ENCODE measurements at regions not wholly inside any gene's neighbourhood (a gene's known extent, or its start where the extent isn't known, plus 50 kb on each side); places are given as distances from the start of the nearest gene placed in this dataset.

DNA sequence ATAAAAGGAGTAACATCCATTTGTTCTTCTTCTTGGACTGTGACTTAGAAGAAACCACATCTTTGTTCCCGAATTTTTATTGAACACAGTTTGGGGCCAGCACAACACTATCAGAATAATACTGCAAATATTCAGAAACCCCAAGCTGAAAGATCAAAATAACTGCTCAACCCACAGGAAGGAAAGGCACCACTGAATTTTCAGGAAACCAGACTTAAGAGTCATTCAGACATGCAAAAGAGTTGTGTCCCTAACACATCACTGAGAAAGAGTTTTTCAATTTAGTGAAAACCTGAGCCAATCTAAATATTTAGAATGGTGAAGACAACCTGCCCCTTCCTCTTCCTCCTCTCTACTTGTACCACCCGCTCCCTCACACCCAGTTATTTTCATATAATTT is 295.0 kb upstream of the RORA start:
- TF ChIP-seq, protein P1, sequence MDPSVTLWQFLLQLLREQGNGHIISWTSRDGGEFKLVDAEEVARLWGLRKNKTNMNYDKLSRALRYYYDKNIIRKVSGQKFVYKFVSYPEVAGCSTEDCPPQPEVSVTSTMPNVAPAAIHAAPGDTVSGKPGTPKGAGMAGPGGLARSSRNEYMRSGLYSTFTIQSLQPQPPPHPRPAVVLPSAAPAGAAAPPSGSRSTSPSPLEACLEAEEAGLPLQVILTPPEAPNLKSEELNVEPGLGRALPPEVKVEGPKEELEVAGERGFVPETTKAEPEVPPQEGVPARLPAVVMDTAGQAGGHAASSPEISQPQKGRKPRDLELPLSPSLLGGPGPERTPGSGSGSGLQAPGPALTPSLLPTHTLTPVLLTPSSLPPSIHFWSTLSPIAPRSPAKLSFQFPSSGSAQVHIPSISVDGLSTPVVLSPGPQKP (IDR thresholded peaks at IDR 0.05; ENCODE audit: borderline replicate concordance, low read depth, low read length): no peak
- TF ChIP-seq RCOR1 (IDR thresholded peaks at IDR 0.05; ENCODE audit: insufficient replicate concordance, low read length): no peak
- TF ChIP-seq, protein P2, sequence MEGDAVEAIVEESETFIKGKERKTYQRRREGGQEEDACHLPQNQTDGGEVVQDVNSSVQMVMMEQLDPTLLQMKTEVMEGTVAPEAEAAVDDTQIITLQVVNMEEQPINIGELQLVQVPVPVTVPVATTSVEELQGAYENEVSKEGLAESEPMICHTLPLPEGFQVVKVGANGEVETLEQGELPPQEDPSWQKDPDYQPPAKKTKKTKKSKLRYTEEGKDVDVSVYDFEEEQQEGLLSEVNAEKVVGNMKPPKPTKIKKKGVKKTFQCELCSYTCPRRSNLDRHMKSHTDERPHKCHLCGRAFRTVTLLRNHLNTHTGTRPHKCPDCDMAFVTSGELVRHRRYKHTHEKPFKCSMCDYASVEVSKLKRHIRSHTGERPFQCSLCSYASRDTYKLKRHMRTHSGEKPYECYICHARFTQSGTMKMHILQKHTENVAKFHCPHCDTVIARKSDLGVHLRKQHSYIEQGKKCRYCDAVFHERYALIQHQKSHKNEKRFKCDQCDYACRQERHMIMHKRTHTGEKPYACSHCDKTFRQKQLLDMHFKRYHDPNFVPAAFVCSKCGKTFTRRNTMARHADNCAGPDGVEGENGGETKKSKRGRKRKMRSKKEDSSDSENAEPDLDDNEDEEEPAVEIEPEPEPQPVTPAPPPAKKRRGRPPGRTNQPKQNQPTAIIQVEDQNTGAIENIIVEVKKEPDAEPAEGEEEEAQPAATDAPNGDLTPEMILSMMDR (conservative IDR thresholded peaks at IDR 0.05; ENCODE audit: low read depth, low read length): no peak
- TF ChIP-seq POLR2A (IDR thresholded peaks at IDR 0.05; ENCODE audit: low read depth, low read length): no peak
- no peak for TF ChIP-seq RFX5 (IDR thresholded peaks at IDR 0.05; ENCODE audit: low read depth, low read length)
- TF ChIP-seq CEBPB (IDR thresholded peaks at IDR 0.05; ENCODE audit: low read depth, low read length): no peak
- TF ChIP-seq RAD21 (IDR thresholded peaks at IDR 0.05; ENCODE audit: low read length): no peak
- TF ChIP-seq MXI1 (IDR thresholded peaks at IDR 0.05; ENCODE audit: borderline replicate concordance, low read depth, low read length): no peak
- no peak for TF ChIP-seq BHLHE40 (IDR thresholded peaks at IDR 0.05; ENCODE audit: low read depth, low read length)
- TF ChIP-seq FOS (IDR thresholded peaks at IDR 0.05; ENCODE audit: low read depth, low read length): no peak
- TF ChIP-seq MAFK (IDR thresholded peaks at IDR 0.05; ENCODE audit: low read depth, low read length): no peak
- no peak for TF ChIP-seq MAZ (IDR thresholded peaks at IDR 0.05; ENCODE audit: borderline replicate concordance, low read depth, low read length)
- TF ChIP-seq, protein P3, sequence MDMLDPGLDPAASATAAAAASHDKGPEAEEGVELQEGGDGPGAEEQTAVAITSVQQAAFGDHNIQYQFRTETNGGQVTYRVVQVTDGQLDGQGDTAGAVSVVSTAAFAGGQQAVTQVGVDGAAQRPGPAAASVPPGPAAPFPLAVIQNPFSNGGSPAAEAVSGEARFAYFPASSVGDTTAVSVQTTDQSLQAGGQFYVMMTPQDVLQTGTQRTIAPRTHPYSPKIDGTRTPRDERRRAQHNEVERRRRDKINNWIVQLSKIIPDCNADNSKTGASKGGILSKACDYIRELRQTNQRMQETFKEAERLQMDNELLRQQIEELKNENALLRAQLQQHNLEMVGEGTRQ (IDR thresholded peaks at IDR 0.05; ENCODE audit: low read depth, low read length): no peak
